H1 (cell line): ENCODE measurements at regions not wholly inside any gene's neighbourhood (a gene's known extent, or its start where the extent isn't known, plus 50 kb on each side); places are given as distances from the start of the nearest gene placed in this dataset.

Experiments
- CBX8 ChIP-seq: fragments of 300-800, 300-1000 bp; sonication (generic); IDR thresholded peaks from 2 replicates; pipeline ENCODE4 v1.7.1; 2016; ENCODE audit warnings: low read depth, low read length, borderline replicate concordance
- CREB1 ChIP-seq: IDR thresholded peaks from 2 replicates; pipeline ENCODE4 v1.6.1; 2012; ENCODE audit warnings: inconsistent platforms
- POLR2AphosphoS5 ChIP-seq: IDR thresholded peaks from 2 replicates; pipeline ENCODE4 v1.6.1; 2011; ENCODE audit warnings: low read depth, low read length
- RBBP5 ChIP-seq: IDR thresholded peaks from 2 replicates; pipeline ENCODE4 v1.7.1; 2012; ENCODE audit warnings: low read depth, mild to moderate bottlenecking, inconsistent platforms, low read length, moderate library complexity, borderline replicate concordance
- RFX5 ChIP-seq: IDR thresholded peaks from 2 replicates; pipeline ENCODE4 v1.6.1; 2011; ENCODE audit warnings: low read depth, low read length, improper control_type of control experiment, borderline replicate concordance
- SIN3A ChIP-seq, 2 experiments: IDR thresholded peaks in 1 of 2; conservative IDR thresholded peaks in 1 of 2; 2 replicates each; pipeline ENCODE4 v1.6.1; 2011 to 2012; ENCODE audit warnings: low read length in 2 of 2, improper control_type of control experiment in 1 of 2, low read depth in 1 of 2, mild to moderate bottlenecking in 1 of 2
- TF ChIP-seq, protein P1 (sequence below), 3 experiments: IDR thresholded peaks; 1 replicate in 2 of 3; 2 replicates in 1 of 3; pipeline versions ENCODE4 v1.5.1 to v1.6.1; 2011; ENCODE audit warnings: low read length in 3 of 3, mild to moderate bottlenecking in 3 of 3, inconsistent platforms in 2 of 3, low read depth in 1 of 3, moderate library complexity in 1 of 3; ENCODE audit not compliant: insufficient read depth in 1 of 3; ENCODE audit errors: control extremely low read depth in 1 of 3
- TF ChIP-seq, protein P2 (sequence below): IDR thresholded peaks from 2 replicates; pipeline ENCODE4 v1.6.1; 2011; ENCODE audit warnings: low read length, improper control_type of control experiment

GRCh38 chr7:118476036-118476435 is 251.5 kb downstream of the ANKRD7 start:
- TF ChIP-seq, protein P1, sequence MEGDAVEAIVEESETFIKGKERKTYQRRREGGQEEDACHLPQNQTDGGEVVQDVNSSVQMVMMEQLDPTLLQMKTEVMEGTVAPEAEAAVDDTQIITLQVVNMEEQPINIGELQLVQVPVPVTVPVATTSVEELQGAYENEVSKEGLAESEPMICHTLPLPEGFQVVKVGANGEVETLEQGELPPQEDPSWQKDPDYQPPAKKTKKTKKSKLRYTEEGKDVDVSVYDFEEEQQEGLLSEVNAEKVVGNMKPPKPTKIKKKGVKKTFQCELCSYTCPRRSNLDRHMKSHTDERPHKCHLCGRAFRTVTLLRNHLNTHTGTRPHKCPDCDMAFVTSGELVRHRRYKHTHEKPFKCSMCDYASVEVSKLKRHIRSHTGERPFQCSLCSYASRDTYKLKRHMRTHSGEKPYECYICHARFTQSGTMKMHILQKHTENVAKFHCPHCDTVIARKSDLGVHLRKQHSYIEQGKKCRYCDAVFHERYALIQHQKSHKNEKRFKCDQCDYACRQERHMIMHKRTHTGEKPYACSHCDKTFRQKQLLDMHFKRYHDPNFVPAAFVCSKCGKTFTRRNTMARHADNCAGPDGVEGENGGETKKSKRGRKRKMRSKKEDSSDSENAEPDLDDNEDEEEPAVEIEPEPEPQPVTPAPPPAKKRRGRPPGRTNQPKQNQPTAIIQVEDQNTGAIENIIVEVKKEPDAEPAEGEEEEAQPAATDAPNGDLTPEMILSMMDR (IDR thresholded peaks at IDR 0.05; ENCODE audit: control extremely low read depth in 1 of 3, insufficient read depth in 1 of 3, low read depth in 1 of 3, low read length in 3 of 3): no peak
- TF ChIP-seq CREB1: no peak
- TF ChIP-seq, protein P2, sequence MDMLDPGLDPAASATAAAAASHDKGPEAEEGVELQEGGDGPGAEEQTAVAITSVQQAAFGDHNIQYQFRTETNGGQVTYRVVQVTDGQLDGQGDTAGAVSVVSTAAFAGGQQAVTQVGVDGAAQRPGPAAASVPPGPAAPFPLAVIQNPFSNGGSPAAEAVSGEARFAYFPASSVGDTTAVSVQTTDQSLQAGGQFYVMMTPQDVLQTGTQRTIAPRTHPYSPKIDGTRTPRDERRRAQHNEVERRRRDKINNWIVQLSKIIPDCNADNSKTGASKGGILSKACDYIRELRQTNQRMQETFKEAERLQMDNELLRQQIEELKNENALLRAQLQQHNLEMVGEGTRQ: no peak
- TF ChIP-seq RBBP5: no peak
- TF ChIP-seq CBX8: no peak
- no peak for TF ChIP-seq SIN3A (conservative IDR thresholded peaks at IDR 0.05 in 1 of 2, IDR thresholded peaks at IDR 0.05 in 1 of 2; ENCODE audit: low read depth in 1 of 2, low read length in 2 of 2)
- TF ChIP-seq POLR2AphosphoS5: no peak
- no peak for TF ChIP-seq RFX5
